IMR-90 (cell line): ENCODE measurements at regions not wholly inside any gene's neighbourhood (a gene's known extent, or its start where the extent isn't known, plus 50 kb on each side); places are given as distances from the start of the nearest gene placed in this dataset.

Experiments
- ATAC-seq: fragments of 200-7000 bp; cut with Tn5 transposase; 2 replicates; pipeline ENCODE4 v1.9.1; 2020; ENCODE audit warnings: low read depth, mild to moderate bottlenecking, moderate library complexity
- BruUV-seq: library from RNA; stranded (reverse); fragments of 400-500 nt; replicated peaks from 2 replicates; lab custom pipeline; 2021; lab: Mats Ljungman, UMichigan
- CTCF ChIA-PET: fragments of 300-600 bp; formaldehyde crosslinking; extraction: SDS; loops from one replicate; lab custom pipeline; 2021; ENCODE audit warnings: antibody characterized with exemption; lab: Yijun Ruan, JAX
- POLR2A ChIA-PET: fragments of 300-600 bp; sonication (Branson Sonifier 250); formaldehyde crosslinking; loops from one replicate; lab custom pipeline; 2022; ENCODE audit warnings: antibody characterized with exemption; ENCODE audit not compliant: unreplicated experiment; lab: Charles Lee
- DNase-seq: peaks from one replicate; pipeline ENCODE4 v3.0.0; 2013
- H2AFZ ChIP-seq: replicated peaks from 2 replicates; pipeline ENCODE3; 2013; ENCODE audit warnings: low read length, mild to moderate bottlenecking; ENCODE audit not compliant: poor library complexity
- H2AK5ac ChIP-seq: 2 replicates; pipeline ENCODE4 v1.6.1; 2013; ENCODE audit warnings: low read depth, low read length, inconsistent platforms
- H2AK9ac ChIP-seq: replicated peaks from 2 replicates; pipeline ENCODE3; 2013; ENCODE audit warnings: mild to moderate bottlenecking, low read depth, low read length, moderate library complexity; ENCODE audit not compliant: poor library complexity
- H2BK120ac ChIP-seq: 2 replicates; pipeline ENCODE4 v1.6.1; 2013; ENCODE audit warnings: low read depth, low read length, inconsistent platforms
- H2BK15ac ChIP-seq: 3 replicates; pipeline ENCODE4 v1.6.1; 2013; ENCODE audit warnings: low read depth, low read length, inconsistent platforms
- H2BK20ac ChIP-seq: 2 replicates; pipeline ENCODE4 v1.6.1; 2013; ENCODE audit warnings: low read depth, mild to moderate bottlenecking, inconsistent platforms, low read length, moderate library complexity
- H2BK5ac ChIP-seq: 2 replicates; pipeline ENCODE4 v1.6.1; 2013; ENCODE audit warnings: mild to moderate bottlenecking, low read depth, low read length, inconsistent platforms; ENCODE audit not compliant: poor library complexity, severe bottlenecking
- H3K14ac ChIP-seq: replicated peaks from 2 replicates; pipeline ENCODE4 v1.6.1; 2013; ENCODE audit warnings: low read depth, low read length, inconsistent platforms
- H3K18ac ChIP-seq: 2 replicates; pipeline ENCODE4 v1.6.1; 2013; ENCODE audit warnings: low read depth, low read length, control low read depth
- H3K23ac ChIP-seq: 2 replicates; pipeline ENCODE4 v1.6.1; 2013; ENCODE audit warnings: low read depth, low read length, inconsistent platforms
- H3K27ac ChIP-seq: 2 replicates; pipeline ENCODE4 v1.5.1; 2013; ENCODE audit warnings: mild to moderate bottlenecking, control low read depth, low read length; ENCODE audit not compliant: insufficient read depth
- H3K27me3 ChIP-seq: 2 replicates; pipeline ENCODE4 v1.6.1; 2013; ENCODE audit warnings: low read length; ENCODE audit not compliant: control insufficient read depth, insufficient read depth
- H3K36me3 ChIP-seq: 2 replicates; pipeline ENCODE4 v1.6.1; 2013; ENCODE audit warnings: low read length, mixed read lengths; ENCODE audit not compliant: control insufficient read depth, insufficient read depth
- H3K4ac ChIP-seq: 2 replicates; pipeline ENCODE4 v1.6.1; 2013; ENCODE audit warnings: low read depth, low read length, inconsistent platforms
- H3K4me1 ChIP-seq: 2 replicates; pipeline ENCODE4 v1.6.1; 2013; ENCODE audit warnings: low read length, mixed read lengths; ENCODE audit not compliant: control insufficient read depth, insufficient read depth
- H3K4me2 ChIP-seq: 2 replicates; pipeline ENCODE4 v1.6.1; 2013; ENCODE audit warnings: low read depth, mild to moderate bottlenecking, control low read depth, low read length, moderate library complexity
- H3K4me3 ChIP-seq: 2 replicates; pipeline ENCODE4 v1.5.1; 2013; ENCODE audit warnings: low read depth, mild to moderate bottlenecking, control low read depth, low read length, moderate library complexity; ENCODE audit not compliant: insufficient read depth
- H3K56ac ChIP-seq: 2 replicates; pipeline ENCODE4 v1.6.1; 2013; ENCODE audit warnings: low read length, inconsistent platforms; ENCODE audit not compliant: insufficient read depth; ENCODE audit errors: extremely low read depth
- H3K79me1 ChIP-seq, 2 experiments: 2 replicates each; pipeline ENCODE4 v1.6.1; 2013; ENCODE audit warnings: low read length in 2 of 2, inconsistent platforms in 1 of 2, low read depth in 1 of 2
- H3K9ac ChIP-seq: 2 replicates; pipeline ENCODE4 v1.6.1; 2013; ENCODE audit warnings: low read depth, low read length, control low read depth
- H3K9me1 ChIP-seq: 2 replicates; pipeline ENCODE4 v1.6.1; 2013; ENCODE audit warnings: low read length, inconsistent platforms; ENCODE audit not compliant: insufficient read depth
- H3K9me3 ChIP-seq: 2 replicates; pipeline ENCODE4 v1.6.1; 2013; ENCODE audit warnings: low read length; ENCODE audit not compliant: control insufficient read depth, insufficient read depth
- H4K20me1 ChIP-seq: 2 replicates; pipeline ENCODE4 v1.6.1; 2013; ENCODE audit warnings: low read length, inconsistent platforms; ENCODE audit not compliant: insufficient read depth
- H4K5ac ChIP-seq: 2 replicates; pipeline ENCODE4 v1.6.1; 2013; ENCODE audit warnings: mild to moderate bottlenecking, low read depth, low read length, control low read depth
- H4K8ac ChIP-seq, 2 experiments: 2 replicates each; pipeline ENCODE4 v1.6.1; 2013; ENCODE audit warnings: low read depth in 2 of 2, low read length in 2 of 2, control low read depth in 1 of 2, inconsistent platforms in 1 of 2
- H4K91ac ChIP-seq: 2 replicates; pipeline ENCODE4 v1.6.1; 2013; ENCODE audit warnings: low read depth, low read length, inconsistent platforms; ENCODE audit not compliant: insufficient read depth
- MAFK ChIP-seq: IDR thresholded peaks from 2 replicates; pipeline ENCODE4 v1.6.1; 2012; ENCODE audit warnings: low read depth, low read length, improper control_type of control experiment
- WGBS, 2 experiments: methylation state at CpG; one replicate each; pipeline versions ENCODE4 v1.1.5 to v1.1.7; 2013; ENCODE audit warnings: missing lambda C conversion rate in 2 of 2; ENCODE audit not compliant: insufficient read length in 1 of 2; ENCODE audit errors: extremely low coverage in 2 of 2; 5-methylcytosine and 5-hydroxymethylcytosine counted together
- dilution Hi-C: fragments of 300-500 bp; cut with HindIII; formaldehyde crosslinking; loops from one replicate; pipeline ENCODE4 v1.14.3; 2018; ENCODE audit warnings: low sequenced_read_pairs; ENCODE audit not compliant: unreplicated experiment
- in situ Hi-C: fragments of 300-500 bp; cut with MboI; formaldehyde crosslinking; loops from 3 replicates; pipeline ENCODE4 v1.14.3; 2019; ENCODE audit warnings: low sequenced_read_pairs, inconsistent platforms, mixed read lengths
- intact Hi-C: fragments of 100-400 bp; cut with micrococcal nuclease; formaldehyde crosslinking; loops from 2 replicates; pipeline ENCODE4 v1.10.0; 2022

- ChIA-PET POLR2A (no interaction called here), CTCF (no interaction called here)
- ATAC-seq (no peak), DNase-seq (no peak)
- H2BK120ac ChIP-seq: no peak overlapping the region
- no peak overlapping the region for H3K27ac ChIP-seq
- no peak overlapping the region for H4K5ac ChIP-seq
- no peak overlapping the region for H2BK5ac ChIP-seq
- intact Hi-C loops (no loop called here), dilution Hi-C loops (no loop called here), in situ Hi-C loops (no loop called here)
- no peaks in the 10 kb centered on the region for H3K4me1 ChIP-seq
- H3K4me3 ChIP-seq: no peak overlapping the region
- no peaks in the 10 kb centered on the region for H3K79me1 ChIP-seq
- no peak overlapping the region for H3K9ac ChIP-seq
- no peak overlapping the region for H3K4me2 ChIP-seq
- H3K27me3 ChIP-seq: no peaks in the 10 kb centered on the region
- H2AFZ ChIP-seq: no peak overlapping the region
- no peak overlapping the region for H2BK15ac ChIP-seq
- no peaks in the 10 kb centered on the region for H3K36me3 ChIP-seq
- BruUV-seq: no TSS peak
- H3K23ac ChIP-seq: no peak overlapping the region
- no peak overlapping the region for H2AK5ac ChIP-seq
- H3K9me1 ChIP-seq: no peaks in the 10 kb centered on the region
- no peak overlapping the region for H3K4ac ChIP-seq
- no peak for TF ChIP-seq MAFK
- no peak overlapping the region for H4K91ac ChIP-seq
- H3K9me3 ChIP-seq: no peaks in the 10 kb centered on the region
- no peak overlapping the region for H2BK20ac ChIP-seq
- H3K14ac ChIP-seq: no peak overlapping the region
- H2AK9ac ChIP-seq: no peak overlapping the region
- no peak overlapping the region for H3K56ac ChIP-seq
- H3K18ac ChIP-seq: no peak overlapping the region
- no peak overlapping the region for H4K8ac ChIP-seq
- no CpG with 5 or more reads among the region's 7 CpGs for WGBS, 2 experiments
- no peaks in the 10 kb centered on the region for H4K20me1 ChIP-seq
Observed at GRCh38 chr12:98280621-98281020, 234.8 kb upstream of the TMPO start.
